Natural killer cell (primary cell): ENCODE measurements at regions not wholly inside any gene's neighbourhood (a gene's known extent, or its start where the extent isn't known, plus 50 kb on each side); places are given as distances from the start of the nearest gene placed in this dataset.

Source experiments
- ATAC-seq, 3 donors: fragments of 150-1000 bp in 2 of 3; fragments of 200-7000 bp in 1 of 3; cut with Tn5 transposase; 1 replicate in 1 of 3; 2 replicates in 2 of 3; pipeline ENCODE4 v1.10.0; 2021; ENCODE audit warnings: mild to moderate bottlenecking in 2 of 3, moderate library complexity in 2 of 3
- DNase-seq, 2 donors: peaks; one replicate each; pipeline versions ENCODE4 v3.0.0 to v3.0.0-alpha.2; 2013 to 2021; ENCODE audit warnings: mixed read lengths in 1 of 2
- H3K27ac ChIP-seq: one replicate; pipeline ENCODE4 v1.5.1; 2013; ENCODE audit warnings: mild to moderate bottlenecking, low read length
- H3K27me3 ChIP-seq: one replicate; pipeline ENCODE4 v1.6.1; 2013; ENCODE audit warnings: low read length; ENCODE audit not compliant: control insufficient read depth, insufficient read depth
- H3K36me3 ChIP-seq: one replicate; pipeline ENCODE4 v1.6.1; 2013; ENCODE audit warnings: low read length; ENCODE audit not compliant: control insufficient read depth, insufficient read depth
- H3K4me1 ChIP-seq: one replicate; pipeline ENCODE4 v1.6.1; 2013; ENCODE audit warnings: low read length; ENCODE audit not compliant: control insufficient read depth, insufficient read depth
- H3K4me3 ChIP-seq: one replicate; pipeline ENCODE4 v1.5.1; 2013; ENCODE audit warnings: low read length
- H3K9me3 ChIP-seq: one replicate; pipeline ENCODE4 v1.6.1; 2013; ENCODE audit warnings: low read length; ENCODE audit not compliant: control insufficient read depth, insufficient read depth
- H3K27ac Mint-ChIP-seq, 2 donors: one replicate each; pipeline ENCODE4 v1.8.0; 2022; ENCODE audit warnings: mild to moderate bottlenecking in 2 of 2, mixed read lengths in 2 of 2, moderate library complexity in 1 of 2
- H3K27me3 Mint-ChIP-seq, 2 donors: one replicate each; pipeline ENCODE4 v1.8.0; 2022; ENCODE audit warnings: low read depth in 2 of 2, mixed read lengths in 2 of 2
- H3K36me3 Mint-ChIP-seq: one replicate; pipeline ENCODE4 v1.8.0; 2022; ENCODE audit warnings: mixed read lengths
- H3K4me1 Mint-ChIP-seq, 2 donors: one replicate each; pipeline ENCODE4 v1.8.0; 2022; ENCODE audit warnings: mixed read lengths in 2 of 2
- H3K4me3 Mint-ChIP-seq: one replicate; pipeline ENCODE4 v1.8.0; 2022; ENCODE audit warnings: mild to moderate bottlenecking, moderate library complexity, mixed read lengths
- H3K9me3 Mint-ChIP-seq, 2 donors: one replicate each; pipeline ENCODE4 v1.8.0; 2022; ENCODE audit warnings: mixed read lengths in 2 of 2
- CTCF ChIP-seq: fragments of 200-600 bp; IDR thresholded peaks from one replicate; pipeline ENCODE4 v1.8.0; 2022; ENCODE audit warnings: antibody characterized with exemption
- WGBS: methylation state at CpG from one replicate; pipeline ENCODE4 v1.1.7; 2013; ENCODE audit warnings: missing lambda C conversion rate; ENCODE audit not compliant: insufficient coverage; 5-methylcytosine and 5-hydroxymethylcytosine counted together
- intact Hi-C: fragments of 100-400 bp; cut with micrococcal nuclease; formaldehyde crosslinking; loops from one replicate; pipeline ENCODE4 v1.14.2; 2022

- H3K27me3 Mint-ChIP-seq: peaks cover 0 to 1% of the 10 kb centered on the region in 2 donors
- no peak overlapping the region for H3K27ac ChIP-seq
- intact Hi-C loops: no loop called here
Observed at GRCh38 chr16:81175325-81175891, 63.1 kb upstream of the BCO1 start.

GRCh38 chr16:81174644-81175324 lies 63.7 kb upstream of the BCO1 start:
- no peaks in the 10 kb centered on the region for H3K27me3 ChIP-seq
- intact Hi-C loops: no loop called here
- H3K4me1 Mint-ChIP-seq: no peaks in the 10 kb centered on the region

More at GRCh38 chr16:81175325-81175891, 63.1 kb upstream of the BCO1 start:
- Mint-ChIP-seq H3K36me3 (no peaks in the 10 kb centered on the region), H3K4me1 (no peaks in the 10 kb centered on the region), H3K4me3 (no peak overlapping the region), H3K9me3 (no peaks in the 10 kb centered on the region), H3K27ac (no peak overlapping the region)
- H3K36me3 ChIP-seq: no peaks in the 10 kb centered on the region
- TF ChIP-seq CTCF: no peak
- no peak for ATAC-seq
- no peaks in the 10 kb centered on the region for H3K4me1 ChIP-seq
- no peaks in the 10 kb centered on the region for H3K9me3 ChIP-seq
- H3K4me3 ChIP-seq: no peak overlapping the region
- no peaks in the 10 kb centered on the region for H3K27me3 ChIP-seq
- 79% methylated on average over 6 of the region's 7 CpGs for WGBS
- DNase-seq: no peak

GRCh38 chr16:81172769-81173658 lies 65.5 kb upstream of the BCO1 start:
- Histone ChIP-seq H3K9me3 (no peaks in the 10 kb centered on the region), H3K27me3 (no peaks in the 10 kb centered on the region), H3K4me3 (no peak overlapping the region), H3K27ac (no peak overlapping the region), H3K36me3 (no peaks in the 10 kb centered on the region), H3K4me1 (no peaks in the 10 kb centered on the region)
- H3K4me3 Mint-ChIP-seq: no peak overlapping the region
- no peak for DNase-seq
- peaks cover 0 to 3% of the 10 kb centered on the region in 2 donors for H3K27me3 Mint-ChIP-seq
- intact Hi-C loops: no loop called here
- no peaks in the 10 kb centered on the region for H3K36me3 Mint-ChIP-seq
- no peak overlapping the region for H3K27ac Mint-ChIP-seq
- WGBS: 76% methylated on average over 13 of the region's 13 CpGs
- no peak for TF ChIP-seq CTCF
- H3K4me1 Mint-ChIP-seq: no peaks in the 10 kb centered on the region
- no peaks in the 10 kb centered on the region for H3K9me3 Mint-ChIP-seq
- ATAC-seq: peak in 1 of 3 donors; percentile 39

More at GRCh38 chr16:81174644-81175324, 63.7 kb upstream of the BCO1 start:
- DNase-seq (no peak), ATAC-seq (no peak)
- Mint-ChIP-seq H3K27me3 (no peaks in the 10 kb centered on the region), H3K27ac (no peak overlapping the region), H3K4me3 (no peak overlapping the region), H3K9me3 (no peaks in the 10 kb centered on the region), H3K36me3 (no peaks in the 10 kb centered on the region)
- no peaks in the 10 kb centered on the region for H3K4me1 ChIP-seq
- H3K9me3 ChIP-seq: no peaks in the 10 kb centered on the region
- no peak for TF ChIP-seq CTCF
- no peaks in the 10 kb centered on the region for H3K36me3 ChIP-seq
- no peak overlapping the region for H3K27ac ChIP-seq
- no peak overlapping the region for H3K4me3 ChIP-seq
- WGBS: 84% methylated on average over 13 of the region's 13 CpGs
